ENCODE measurements at regions not wholly inside any gene's neighbourhood (a gene's known extent, or its start where the extent isn't known, plus 50 kb on each side); places are given as distances from the start of the nearest gene placed in this dataset.

DNA sequence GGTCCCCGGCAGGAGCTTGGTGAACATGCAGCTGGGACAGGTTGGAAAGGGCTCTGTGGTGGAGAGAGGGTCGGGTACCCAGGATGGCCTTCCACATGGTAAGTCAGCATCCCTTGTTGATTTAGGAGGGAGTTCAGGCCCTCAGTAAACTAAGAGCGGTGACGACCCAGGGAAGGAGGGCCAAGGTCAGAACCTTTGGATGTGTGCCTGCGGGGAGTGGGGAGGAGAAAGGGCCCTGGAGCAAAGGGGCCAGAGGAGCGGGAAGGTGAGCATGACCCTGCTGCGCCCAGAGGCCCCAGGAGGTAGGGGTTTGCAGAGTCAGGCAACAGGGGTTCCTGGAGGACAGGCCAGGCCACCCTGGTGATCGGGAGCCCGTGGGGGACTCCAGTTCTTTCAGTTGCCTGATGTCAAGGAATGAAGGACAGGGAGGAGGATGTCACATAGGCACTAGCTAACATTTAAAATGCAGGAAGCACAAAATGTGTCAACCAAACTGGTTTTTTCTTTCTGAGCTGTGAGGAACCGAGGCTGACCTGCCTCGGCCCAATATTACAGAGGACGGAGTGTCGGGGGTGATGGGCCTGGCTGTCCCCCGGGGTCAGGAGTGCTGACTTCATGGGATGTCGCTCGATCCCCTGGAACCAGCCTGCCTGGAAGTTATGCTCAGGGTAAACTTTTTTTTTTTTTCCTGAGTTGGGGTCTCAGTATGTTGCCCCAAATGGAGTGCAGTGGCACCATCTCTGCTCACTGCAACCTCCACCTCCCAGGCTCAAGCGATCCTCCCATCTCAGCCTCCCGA is 117.4 kb upstream of the SLC45A1 start (continued):
- no peak for TF ChIP-seq AKNA (CRISPR knock-in tag; IDR thresholded peaks at IDR 0.05; ENCODE audit: borderline replicate concordance)
- TF ChIP-seq, protein P1, sequence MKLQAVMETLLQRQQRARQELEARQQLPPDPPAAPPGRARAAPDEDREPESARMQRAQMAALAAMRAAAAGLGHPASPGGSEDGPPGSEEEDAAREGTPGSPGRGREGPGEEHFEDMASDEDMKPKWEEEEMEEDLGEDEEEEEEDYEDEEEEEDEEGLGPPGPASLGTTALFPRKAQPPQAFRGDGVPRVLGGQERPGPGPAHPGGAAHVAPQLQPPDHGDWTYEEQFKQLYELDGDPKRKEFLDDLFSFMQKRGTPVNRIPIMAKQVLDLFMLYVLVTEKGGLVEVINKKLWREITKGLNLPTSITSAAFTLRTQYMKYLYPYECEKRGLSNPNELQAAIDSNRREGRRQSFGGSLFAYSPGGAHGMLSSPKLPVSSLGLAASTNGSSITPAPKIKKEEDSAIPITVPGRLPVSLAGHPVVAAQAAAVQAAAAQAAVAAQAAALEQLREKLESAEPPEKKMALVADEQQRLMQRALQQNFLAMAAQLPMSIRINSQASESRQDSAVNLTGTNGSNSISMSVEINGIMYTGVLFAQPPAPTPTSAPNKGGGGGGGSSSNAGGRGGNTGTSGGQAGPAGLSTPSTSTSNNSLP (IDR thresholded peaks at IDR 0.05; ENCODE audit: low read depth, low read length): no peak
- TF ChIP-seq, protein P2, sequence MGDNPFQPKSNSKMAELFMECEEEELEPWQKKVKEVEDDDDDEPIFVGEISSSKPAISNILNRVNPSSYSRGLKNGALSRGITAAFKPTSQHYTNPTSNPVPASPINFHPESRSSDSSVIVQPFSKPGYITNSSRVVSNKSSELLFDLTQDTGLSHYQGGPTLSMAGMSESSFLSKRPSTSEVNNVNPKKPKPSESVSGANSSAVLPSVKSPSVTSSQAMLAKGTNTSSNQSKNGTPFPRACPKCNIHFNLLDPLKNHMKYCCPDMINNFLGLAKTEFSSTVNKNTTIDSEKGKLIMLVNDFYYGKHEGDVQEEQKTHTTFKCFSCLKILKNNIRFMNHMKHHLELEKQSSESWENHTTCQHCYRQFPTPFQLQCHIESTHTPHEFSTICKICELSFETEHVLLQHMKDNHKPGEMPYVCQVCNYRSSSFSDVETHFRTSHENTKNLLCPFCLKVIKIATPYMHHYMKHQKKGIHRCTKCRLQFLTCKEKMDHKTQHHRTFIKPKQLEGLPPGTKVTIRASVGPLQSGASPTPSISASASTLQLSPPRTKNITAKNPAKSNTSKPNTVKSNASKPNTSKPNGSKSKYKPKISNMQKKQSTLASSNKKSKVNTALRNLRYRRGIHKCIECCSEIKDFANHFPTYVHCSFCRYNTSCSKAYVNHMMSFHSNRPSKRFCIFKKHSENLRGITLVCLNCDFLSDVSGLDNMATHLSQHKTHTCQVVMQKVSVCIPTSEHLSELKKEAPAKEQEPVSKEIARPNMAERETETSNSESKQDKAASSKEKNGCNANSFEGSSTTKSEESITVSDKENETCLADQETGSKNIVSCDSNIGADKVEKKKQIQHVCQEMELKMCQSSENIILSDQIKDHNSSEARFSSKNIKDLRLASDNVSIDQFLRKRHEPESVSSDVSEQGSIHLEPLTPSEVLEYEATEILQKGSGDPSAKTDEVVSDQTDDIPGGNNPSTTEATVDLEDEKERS (CRISPR knock-in tag; IDR thresholded peaks at IDR 0.05): peak; percentile 44; the same call in 1 of the 2 replicates
- peak; percentile 66 for TF ChIP-seq KDM6A (CRISPR knock-in tag; IDR thresholded peaks at IDR 0.05; ENCODE audit: low read depth)
- peak; percentile 62; the same call in 1 of the 2 replicates for TF ChIP-seq ATF2 (CRISPR knock-in tag; IDR thresholded peaks at IDR 0.05)
- TF ChIP-seq ZNF549 (CRISPR knock-in tag; IDR thresholded peaks at IDR 0.05): no peak
- peak; percentile 95 for TF ChIP-seq FOXP4 (CRISPR knock-in tag; IDR thresholded peaks at IDR 0.05)
- TF ChIP-seq ATAD3A (CRISPR knock-in tag; IDR thresholded peaks at IDR 0.05): no peak
- TF ChIP-seq, protein P3, sequence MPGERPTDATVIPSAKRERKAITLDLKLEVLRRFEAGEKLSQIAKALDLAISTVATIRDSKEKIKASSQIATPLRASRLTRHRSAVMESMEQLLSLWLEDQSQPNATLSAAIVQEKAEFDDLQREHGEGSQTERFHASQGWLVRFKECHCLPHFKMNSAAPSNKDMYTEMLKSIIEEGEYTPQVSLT (CRISPR knock-in tag; IDR thresholded peaks at IDR 0.05; ENCODE audit: borderline replicate concordance, low read depth): no peak
- TF ChIP-seq PHF5A (CRISPR knock-in tag; IDR thresholded peaks at IDR 0.05; ENCODE audit: low read depth, unreplicated experiment): no peak
